HUES6 (cell line): ENCODE measurements at regions not wholly inside any gene's neighbourhood (a gene's known extent, or its start where the extent isn't known, plus 50 kb on each side); places are given as distances from the start of the nearest gene placed in this dataset.

Experiments
- H3K27ac ChIP-seq: 2 replicates; pipeline ENCODE4 v1.7.0; 2013; ENCODE audit warnings: low read depth, mild to moderate bottlenecking, low read length, inconsistent platforms
- H3K27me3 ChIP-seq: 2 replicates; pipeline ENCODE4 v1.6.1; 2013; ENCODE audit warnings: low read length; ENCODE audit not compliant: control insufficient read depth, insufficient read depth
- H3K36me3 ChIP-seq: 2 replicates; pipeline ENCODE4 v1.6.1; 2013; ENCODE audit warnings: low read length; ENCODE audit not compliant: control insufficient read depth, insufficient read depth
- H3K4me1 ChIP-seq: 2 replicates; pipeline ENCODE4 v1.6.1; 2013; ENCODE audit warnings: low read length; ENCODE audit not compliant: control insufficient read depth, insufficient read depth
- H3K4me3 ChIP-seq: 2 replicates; pipeline ENCODE4 v1.5.1; 2013; ENCODE audit warnings: low read depth, low read length
- H3K9ac ChIP-seq: one replicate; pipeline ENCODE4 v1.6.1; 2013; ENCODE audit warnings: mild to moderate bottlenecking, low read length
- H3K9me3 ChIP-seq: 2 replicates; pipeline ENCODE4 v1.6.1; 2013; ENCODE audit warnings: low read depth, low read length; ENCODE audit not compliant: control insufficient read depth, insufficient read depth

DNA sequence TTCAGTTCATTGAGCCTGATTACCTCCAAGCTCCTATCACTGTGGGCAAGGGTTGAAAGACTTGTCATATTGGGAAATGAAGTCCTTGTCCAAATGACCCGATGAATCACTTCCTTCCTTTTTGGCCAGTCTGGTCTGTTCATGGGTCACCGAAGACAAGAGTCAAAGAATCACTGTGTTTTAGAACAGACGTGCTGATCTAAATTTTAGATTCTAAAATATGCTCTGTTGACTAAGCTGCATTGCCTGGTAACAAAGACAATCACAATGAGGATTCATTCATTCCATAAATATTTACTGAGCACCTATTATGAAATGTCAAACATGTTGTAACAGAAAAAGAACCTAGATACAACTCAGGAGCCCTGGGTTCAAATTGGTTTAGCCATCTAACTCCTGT, 99.4 kb upstream of the RND3 start:
- H3K9ac ChIP-seq, result no peak overlapping the region
- H3K4me3 ChIP-seq, result no peak overlapping the region
- H3K27ac ChIP-seq, result no peak overlapping the region
- H3K4me1 ChIP-seq, result peaks cover 4% of the 10 kb centered on the region
- no peaks in the 10 kb centered on the region for H3K36me3 ChIP-seq
- no peaks in the 10 kb centered on the region for H3K9me3 ChIP-seq
- H3K27me3 ChIP-seq, result no peaks in the 10 kb centered on the region

- H3K9ac ChIP-seq, result no peak overlapping the region
- no peaks in the 10 kb centered on the region for H3K36me3 ChIP-seq
- no peak overlapping the region for H3K27ac ChIP-seq
- peaks cover 4% of the 10 kb centered on the region for H3K4me1 ChIP-seq
- no peak overlapping the region for H3K4me3 ChIP-seq
- H3K9me3 ChIP-seq, result no peaks in the 10 kb centered on the region
- no peaks in the 10 kb centered on the region for H3K27me3 ChIP-seq
Measured at GRCh38 chr2:150585221-150585971, 97.9 kb upstream of the RND3 start.

GRCh38 chr2:150584081-150584480, 96.6 kb upstream of the RND3 start:
- H3K36me3 ChIP-seq, result no peaks in the 10 kb centered on the region
- no peak overlapping the region for H3K27ac ChIP-seq
- peaks cover 4% of the 10 kb centered on the region for H3K4me1 ChIP-seq
- H3K9ac ChIP-seq, result no peak overlapping the region
- no peaks in the 10 kb centered on the region for H3K27me3 ChIP-seq
- peaks cover 7% of the 10 kb centered on the region for H3K9me3 ChIP-seq
- H3K4me3 ChIP-seq, result no peak overlapping the region

DNA sequence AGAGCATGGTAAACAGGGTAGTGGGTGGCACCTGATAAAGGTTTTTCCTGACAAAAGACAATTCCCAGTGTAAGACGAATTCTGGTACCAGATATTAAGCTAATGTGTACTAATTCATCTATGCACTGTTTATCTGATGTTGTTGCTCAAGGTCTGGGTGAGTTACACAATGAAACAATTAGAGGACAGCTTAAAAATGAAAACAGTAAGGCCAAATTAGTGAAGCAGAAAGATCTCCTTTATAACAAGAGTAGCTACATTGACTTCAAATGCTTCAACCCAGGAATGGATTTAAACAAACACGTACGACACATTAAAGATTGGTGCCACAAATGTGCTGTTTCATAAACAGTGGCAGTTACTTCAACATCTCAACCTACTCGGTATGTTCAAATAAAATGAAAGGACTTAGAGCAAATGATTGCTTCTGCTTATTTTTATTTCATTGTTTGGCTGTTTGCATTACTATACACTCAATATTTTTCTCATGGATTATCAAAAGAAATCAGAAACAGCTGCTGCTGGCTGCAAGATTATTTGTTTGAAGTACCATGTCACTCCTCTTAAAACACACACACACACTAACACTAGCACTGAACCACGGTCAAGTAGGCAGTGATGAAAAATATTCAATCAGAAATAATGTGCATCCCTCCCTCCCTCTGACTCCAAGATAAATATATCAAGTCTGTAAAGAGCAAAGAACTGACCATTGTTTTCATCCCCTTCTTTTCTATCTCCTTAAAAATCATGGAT, 94.4 kb upstream of the RND3 start:
- Histone ChIP-seq H3K27ac (no peak overlapping the region), H3K9me3 (peaks cover 25% of the 10 kb centered on the region), H3K36me3 (no peaks in the 10 kb centered on the region), H3K4me1 (no peaks in the 10 kb centered on the region), H3K9ac (no peak overlapping the region), H3K27me3 (no peaks in the 10 kb centered on the region), H3K4me3 (no peak overlapping the region)

GRCh38 chr2:150578481-150578880, 91.0 kb upstream of the RND3 start:
- Histone ChIP-seq H3K27ac (no peak overlapping the region), H3K27me3 (no peaks in the 10 kb centered on the region), H3K9me3 (peaks cover 25% of the 10 kb centered on the region), H3K4me3 (no peak overlapping the region), H3K4me1 (no peaks in the 10 kb centered on the region), H3K36me3 (no peaks in the 10 kb centered on the region), H3K9ac (no peak overlapping the region)

DNA sequence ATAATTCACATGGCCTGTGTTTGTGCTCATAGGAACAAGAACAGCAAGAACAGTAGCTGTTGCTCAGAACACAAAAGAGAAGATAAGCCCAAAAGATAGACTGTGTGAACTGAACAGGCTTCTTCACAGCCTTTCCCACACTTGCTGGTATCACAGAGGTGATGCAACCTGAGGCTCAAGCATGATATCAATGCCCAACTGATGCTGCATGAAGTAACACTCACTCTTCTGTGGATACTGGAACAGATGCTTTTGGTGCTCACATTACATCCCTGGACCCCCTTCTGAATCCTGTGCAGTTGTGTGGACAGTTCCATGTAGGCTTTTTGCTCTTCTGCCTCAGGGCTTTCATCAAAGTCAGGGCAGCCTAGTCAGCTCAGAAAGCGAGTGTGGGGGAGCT, 88.4 kb upstream of the RND3 start:
- Histone ChIP-seq H3K27ac (no peak overlapping the region), H3K4me1 (no peaks in the 10 kb centered on the region), H3K36me3 (no peaks in the 10 kb centered on the region), H3K4me3 (no peak overlapping the region), H3K9ac (no peak overlapping the region), H3K9me3 (peaks cover 25% of the 10 kb centered on the region), H3K27me3 (no peaks in the 10 kb centered on the region)

GRCh38 chr2:150572961-150573395, 85.5 kb upstream of the RND3 start:
- no peak overlapping the region for H3K4me3 ChIP-seq
- H3K4me1 ChIP-seq, result no peaks in the 10 kb centered on the region
- no peak overlapping the region for H3K27ac ChIP-seq
- H3K36me3 ChIP-seq, result no peaks in the 10 kb centered on the region
- H3K27me3 ChIP-seq, result no peaks in the 10 kb centered on the region
- H3K9ac ChIP-seq, result no peak overlapping the region
- H3K9me3 ChIP-seq, result peaks cover 7% of the 10 kb centered on the region

GRCh38 chr2:150572194-150572766, 84.8 kb upstream of the RND3 start:
- Histone ChIP-seq H3K9me3 (no peaks in the 10 kb centered on the region; the same call in none of the 2 replicates), H3K4me3 (no peak overlapping the region), H3K36me3 (no peaks in the 10 kb centered on the region), H3K27me3 (no peaks in the 10 kb centered on the region), H3K4me1 (no peaks in the 10 kb centered on the region), H3K27ac (no peak overlapping the region), H3K9ac (no peak overlapping the region)

DNA sequence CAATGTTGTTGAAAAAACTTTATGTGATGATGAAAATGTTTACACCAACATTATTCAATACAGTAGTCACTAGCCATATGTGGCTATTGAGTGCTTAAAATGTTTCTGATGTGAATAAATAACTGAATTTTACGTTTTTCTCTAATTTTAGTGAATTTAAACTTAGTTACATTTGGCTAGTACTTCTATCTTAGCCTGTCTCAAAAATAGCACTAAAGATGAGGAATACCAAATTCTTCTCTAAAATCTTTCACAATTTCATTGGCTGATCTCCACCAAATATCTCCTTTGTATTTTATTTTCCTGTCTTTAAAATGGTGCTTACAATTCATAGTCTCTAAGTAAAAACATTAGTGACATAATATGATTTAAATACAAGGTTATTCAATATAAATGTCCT, 83.7 kb upstream of the RND3 start:
- no peak overlapping the region for H3K4me3 ChIP-seq
- no peak overlapping the region for H3K9ac ChIP-seq
- no peaks in the 10 kb centered on the region for H3K4me1 ChIP-seq
- no peaks in the 10 kb centered on the region for H3K36me3 ChIP-seq
- no peaks in the 10 kb centered on the region for H3K27me3 ChIP-seq
- H3K27ac ChIP-seq, result no peak overlapping the region
- H3K9me3 ChIP-seq, result no peaks in the 10 kb centered on the region

- Histone ChIP-seq H3K36me3 (no peaks in the 10 kb centered on the region), H3K27me3 (no peaks in the 10 kb centered on the region), H3K4me1 (no peaks in the 10 kb centered on the region), H3K9ac (no peak overlapping the region), H3K27ac (no peak overlapping the region), H3K9me3 (no peaks in the 10 kb centered on the region), H3K4me3 (no peak overlapping the region)
Measured at GRCh38 chr2:150570712-150571111, 83.2 kb upstream of the RND3 start.

DNA sequence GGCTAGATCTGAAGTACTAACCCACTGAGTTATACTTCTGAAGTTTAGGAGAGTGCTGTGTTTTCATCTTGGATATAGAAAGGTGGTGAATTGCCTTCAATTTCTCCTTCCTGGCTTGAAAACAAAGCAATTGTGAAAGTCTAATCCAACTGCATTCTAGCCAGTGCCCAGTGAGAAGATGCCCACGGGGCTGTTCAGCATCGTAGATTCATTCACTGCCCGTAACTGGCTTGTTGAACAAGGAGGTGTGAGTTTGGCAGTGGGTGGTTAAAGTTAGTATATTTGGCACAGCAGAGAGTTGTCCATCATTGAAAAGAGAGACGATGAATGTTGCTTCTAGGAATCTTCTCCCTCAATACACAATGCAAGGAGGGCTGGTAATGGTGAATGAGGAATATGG, 82.3 kb upstream of the RND3 start:
- H3K27me3 ChIP-seq, result no peaks in the 10 kb centered on the region
- H3K4me3 ChIP-seq, result no peak overlapping the region
- H3K36me3 ChIP-seq, result no peaks in the 10 kb centered on the region
- no peak overlapping the region for H3K27ac ChIP-seq
- H3K9ac ChIP-seq, result no peak overlapping the region
- H3K4me1 ChIP-seq, result no peaks in the 10 kb centered on the region
- no peaks in the 10 kb centered on the region for H3K9me3 ChIP-seq
